ENCODE measurements at regions not wholly inside any gene's neighbourhood (a gene's known extent, or its start where the extent isn't known, plus 50 kb on each side); places are given as distances from the start of the nearest gene placed in this dataset.
"Not testable (repeated sequence)": the region's sequence is repeated elsewhere in the genome, so short reads cannot be mapped to it uniquely, and the experiment has no call there.

GRCh38 chr7:11274074-11274473 lies 300.4 kb downstream of the PHF14 start (continued):
- TF ChIP-seq SP1 (IDR thresholded peaks at IDR 0.05) (no peak), FOXA1 (IDR thresholded peaks at IDR 0.05) (no peak), EGR1 (IDR thresholded peaks at IDR 0.05; ENCODE audit: low read depth in 2 of 2) (no peak), JUND (IDR thresholded peaks at IDR 0.05) (no peak), FOXA2 (IDR thresholded peaks at IDR 0.05) (no peak), RAD21 (IDR thresholded peaks at IDR 0.05) (no peak)

DNA sequence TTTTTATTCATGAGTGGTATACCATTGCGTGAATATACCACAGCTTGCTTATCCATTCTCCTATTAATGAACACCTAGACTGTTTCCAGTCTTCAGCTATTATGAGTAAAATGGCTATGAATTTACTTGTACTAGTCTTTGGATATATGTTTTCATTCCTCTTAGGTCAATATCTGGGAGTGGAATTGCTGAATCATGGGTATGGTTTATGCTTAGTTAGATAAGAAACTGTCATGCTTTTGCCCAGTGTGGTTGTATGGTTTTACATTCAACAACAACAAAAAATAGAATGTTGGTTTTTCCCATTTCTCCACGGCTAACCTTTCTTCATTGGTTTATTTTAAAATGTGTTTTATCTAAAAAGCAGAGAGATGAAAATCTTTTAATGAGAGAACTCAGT lies 308.3 kb downstream of the PHF14 start:
- no peaks in the 10 kb centered on the region for H3K9me3 ChIP-seq (ENCODE audit: control insufficient read depth in 4 of 4, low read length in 3 of 4)
- no peaks in the 10 kb centered on the region for H3K27me3 ChIP-seq (ENCODE audit: control insufficient read depth in 4 of 4, insufficient read depth in 4 of 4, low read length in 3 of 4)
- H3K4me1 ChIP-seq (ENCODE audit: control insufficient read depth in 4 of 4, insufficient read depth in 4 of 4, low read length in 3 of 4) = no peaks in the 10 kb centered on the region
- no peak overlapping the region for H3K9ac ChIP-seq (ENCODE audit: low read depth in 1 of 2, low read length in 2 of 2)
- no peak for TF ChIP-seq TAF1 (conservative IDR thresholded peaks at IDR 0.05)
- DNase-seq (ENCODE audit: low spot score) = no peak
- 71% methylated on average over 2 of the region's 2 CpGs for WGBS
- H3K36me3 ChIP-seq (ENCODE audit: control insufficient read depth in 4 of 4, insufficient read depth in 3 of 4, low read depth in 1 of 4, low read length in 3 of 4) = no peaks in the 10 kb centered on the region
- no peak overlapping the region for H3K4me3 ChIP-seq (ENCODE audit: low read depth in 1 of 3, low read length in 3 of 3)
- no peak overlapping the region for H3K27ac ChIP-seq (ENCODE audit: low read depth in 1 of 2, low read length in 2 of 2)

DNA sequence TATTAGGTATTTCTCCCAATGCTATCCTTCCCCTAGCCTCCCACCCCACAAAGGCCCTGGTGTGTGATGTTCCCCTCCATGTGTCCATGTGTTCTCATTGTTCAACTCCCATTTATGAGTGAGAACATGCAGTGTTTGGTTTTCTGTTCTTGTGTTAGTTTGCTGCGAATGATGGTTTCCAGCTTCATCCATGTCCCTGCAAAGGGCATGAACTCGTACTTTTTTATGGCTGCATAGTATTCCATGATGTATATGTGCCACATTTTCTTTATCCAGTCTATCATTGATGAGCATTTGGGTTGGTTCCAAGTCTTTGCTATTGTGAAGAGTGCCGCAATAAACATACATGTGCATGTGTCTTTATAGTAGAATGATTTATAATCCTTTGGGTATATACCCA lies 309.9 kb downstream of the PHF14 start:
- not testable (repeated sequence) for H3K9ac ChIP-seq (ENCODE audit: low read depth in 1 of 2, low read length in 2 of 2); H3K27ac ChIP-seq (ENCODE audit: low read depth in 1 of 2, low read length in 2 of 2); DNase-seq (ENCODE audit: low spot score); H3K27me3 ChIP-seq (ENCODE audit: control insufficient read depth in 4 of 4, insufficient read depth in 4 of 4, low read length in 3 of 4); H3K4me3 ChIP-seq (ENCODE audit: low read depth in 1 of 3, low read length in 3 of 3); H3K4me1 ChIP-seq (ENCODE audit: control insufficient read depth in 4 of 4, insufficient read depth in 4 of 4, low read length in 3 of 4); H3K9me3 ChIP-seq (ENCODE audit: control insufficient read depth in 4 of 4, low read length in 3 of 4); H3K36me3 ChIP-seq (ENCODE audit: control insufficient read depth in 4 of 4, insufficient read depth in 3 of 4, low read depth in 1 of 4, low read length in 3 of 4)
- WGBS = 93% methylated on average over 3 of the region's 3 CpGs

- no peak overlapping the region for H3K4me3 ChIP-seq (ENCODE audit: low read depth in 1 of 3, low read length in 3 of 3)
- H3K27ac ChIP-seq (ENCODE audit: low read depth in 1 of 2, low read length in 2 of 2) = no peak overlapping the region
- no peak overlapping the region for H3K9ac ChIP-seq (ENCODE audit: low read depth in 1 of 2, low read length in 2 of 2)
- DNase-seq (ENCODE audit: low spot score) = no peak
- no peaks in the 10 kb centered on the region for H3K4me1 ChIP-seq (ENCODE audit: control insufficient read depth in 4 of 4, insufficient read depth in 4 of 4, low read length in 3 of 4)
- 89% methylated on average over 3 of the region's 3 CpGs for WGBS
- no peaks in the 10 kb centered on the region for H3K36me3 ChIP-seq (ENCODE audit: control insufficient read depth in 4 of 4, insufficient read depth in 3 of 4, low read depth in 1 of 4, low read length in 3 of 4)
- no peaks in the 10 kb centered on the region for H3K27me3 ChIP-seq (ENCODE audit: control insufficient read depth in 4 of 4, insufficient read depth in 4 of 4, low read length in 3 of 4)
- TF ChIP-seq SP1 (IDR thresholded peaks at IDR 0.05) (no peak), NR2F2 (IDR thresholded peaks at IDR 0.05) (no peak), RXRA (IDR thresholded peaks at IDR 0.05) (no peak), YY1 (IDR thresholded peaks at IDR 0.05) (no peak), FOXA1 (IDR thresholded peaks at IDR 0.05) (no peak), HNF4G (IDR thresholded peaks at IDR 0.05) (no peak), JUND (IDR thresholded peaks at IDR 0.05) (no peak), TAF1 (conservative IDR thresholded peaks at IDR 0.05) (no peak), HNF4A (conservative IDR thresholded peaks at IDR 0.05) (no peak), ATF3 (IDR thresholded peaks at IDR 0.05) (no peak), FOXA2 (IDR thresholded peaks at IDR 0.05) (no peak), EGR1 (IDR thresholded peaks at IDR 0.05; ENCODE audit: low read depth in 2 of 2) (no peak), MAX (IDR thresholded peaks at IDR 0.05) (no peak), GABPA (IDR thresholded peaks at IDR 0.05 in 1 of 2, conservative IDR thresholded peaks at IDR 0.05 in 1 of 2) (no peak), REST (IDR thresholded peaks at IDR 0.05) (no peak), RAD21 (IDR thresholded peaks at IDR 0.05) (no peak)
- TF ChIP-seq, protein P1, sequence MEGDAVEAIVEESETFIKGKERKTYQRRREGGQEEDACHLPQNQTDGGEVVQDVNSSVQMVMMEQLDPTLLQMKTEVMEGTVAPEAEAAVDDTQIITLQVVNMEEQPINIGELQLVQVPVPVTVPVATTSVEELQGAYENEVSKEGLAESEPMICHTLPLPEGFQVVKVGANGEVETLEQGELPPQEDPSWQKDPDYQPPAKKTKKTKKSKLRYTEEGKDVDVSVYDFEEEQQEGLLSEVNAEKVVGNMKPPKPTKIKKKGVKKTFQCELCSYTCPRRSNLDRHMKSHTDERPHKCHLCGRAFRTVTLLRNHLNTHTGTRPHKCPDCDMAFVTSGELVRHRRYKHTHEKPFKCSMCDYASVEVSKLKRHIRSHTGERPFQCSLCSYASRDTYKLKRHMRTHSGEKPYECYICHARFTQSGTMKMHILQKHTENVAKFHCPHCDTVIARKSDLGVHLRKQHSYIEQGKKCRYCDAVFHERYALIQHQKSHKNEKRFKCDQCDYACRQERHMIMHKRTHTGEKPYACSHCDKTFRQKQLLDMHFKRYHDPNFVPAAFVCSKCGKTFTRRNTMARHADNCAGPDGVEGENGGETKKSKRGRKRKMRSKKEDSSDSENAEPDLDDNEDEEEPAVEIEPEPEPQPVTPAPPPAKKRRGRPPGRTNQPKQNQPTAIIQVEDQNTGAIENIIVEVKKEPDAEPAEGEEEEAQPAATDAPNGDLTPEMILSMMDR (IDR thresholded peaks at IDR 0.05; ENCODE audit: low read depth, low read length, missing input control) = no peak
- TF ChIP-seq, protein P2, sequence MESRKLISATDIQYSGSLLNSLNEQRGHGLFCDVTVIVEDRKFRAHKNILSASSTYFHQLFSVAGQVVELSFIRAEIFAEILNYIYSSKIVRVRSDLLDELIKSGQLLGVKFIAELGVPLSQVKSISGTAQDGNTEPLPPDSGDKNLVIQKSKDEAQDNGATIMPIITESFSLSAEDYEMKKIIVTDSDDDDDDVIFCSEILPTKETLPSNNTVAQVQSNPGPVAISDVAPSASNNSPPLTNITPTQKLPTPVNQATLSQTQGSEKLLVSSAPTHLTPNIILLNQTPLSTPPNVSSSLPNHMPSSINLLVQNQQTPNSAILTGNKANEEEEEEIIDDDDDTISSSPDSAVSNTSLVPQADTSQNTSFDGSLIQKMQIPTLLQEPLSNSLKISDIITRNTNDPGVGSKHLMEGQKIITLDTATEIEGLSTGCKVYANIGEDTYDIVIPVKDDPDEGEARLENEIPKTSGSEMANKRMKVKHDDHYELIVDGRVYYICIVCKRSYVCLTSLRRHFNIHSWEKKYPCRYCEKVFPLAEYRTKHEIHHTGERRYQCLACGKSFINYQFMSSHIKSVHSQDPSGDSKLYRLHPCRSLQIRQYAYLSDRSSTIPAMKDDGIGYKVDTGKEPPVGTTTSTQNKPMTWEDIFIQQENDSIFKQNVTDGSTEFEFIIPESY (IDR thresholded peaks at IDR 0.05) = no peak
- no peaks in the 10 kb centered on the region for H3K9me3 ChIP-seq (ENCODE audit: control insufficient read depth in 4 of 4, low read length in 3 of 4)
Observed at GRCh38 chr7:11290863-11291262, 317.2 kb downstream of the PHF14 start.

Data from liver (tissue), 8 donors.